GM19351 (cell line): ENCODE measurements at regions not wholly inside any gene's neighbourhood (a gene's known extent, or its start where the extent isn't known, plus 50 kb on each side); places are given as distances from the start of the nearest gene placed in this dataset.

Experiments used
- ATAC-seq: cut with Tn5 transposase; IDR thresholded peaks from one replicate; pipeline ENCODE4 v1.9.1; 2021; ENCODE audit warnings: mild to moderate bottlenecking, moderate library complexity; ENCODE audit not compliant: unreplicated experiment

DNA sequence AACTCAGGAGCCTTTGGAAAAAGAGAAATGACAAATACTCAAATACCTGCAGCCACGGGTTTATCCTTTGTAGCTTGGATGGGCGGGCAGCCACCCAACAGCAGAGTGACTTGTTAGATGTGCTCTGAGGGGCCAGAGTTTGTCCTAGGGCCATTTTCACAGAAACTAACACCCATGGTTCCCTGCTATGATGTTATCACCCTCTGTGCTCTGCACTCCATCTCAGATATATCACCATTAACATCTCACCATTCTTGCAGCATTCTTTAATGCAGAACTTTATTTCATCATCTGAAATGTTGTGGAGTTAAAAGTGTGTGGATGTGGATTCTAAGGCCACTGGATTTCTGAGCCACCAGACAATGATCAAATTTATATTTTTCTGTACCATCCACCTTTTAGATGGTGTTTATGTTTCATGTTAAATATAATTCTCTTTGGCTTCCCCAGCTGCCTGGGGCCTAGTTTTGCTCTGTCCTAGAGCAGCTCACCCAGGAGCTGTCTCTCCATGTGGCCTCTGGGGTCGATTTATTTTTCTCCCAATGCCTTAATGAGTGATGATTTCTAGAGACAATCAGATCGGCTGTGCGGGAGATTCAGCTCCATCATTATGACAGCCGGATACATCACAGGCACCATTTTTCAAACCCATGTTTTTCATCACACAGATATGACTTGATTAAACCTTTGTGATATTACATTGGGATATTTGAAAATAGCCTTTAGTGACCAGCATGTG is 380.8 kb downstream of the BCOR start:
- no peak for ATAC-seq

GRCh38 chrX:39718981-39719380 is 378.8 kb downstream of the BCOR start:
- ATAC-seq = no peak

GRCh38 chrX:39720945-39721344 is 376.8 kb downstream of the BCOR start:
- ATAC-seq = no peak

DNA sequence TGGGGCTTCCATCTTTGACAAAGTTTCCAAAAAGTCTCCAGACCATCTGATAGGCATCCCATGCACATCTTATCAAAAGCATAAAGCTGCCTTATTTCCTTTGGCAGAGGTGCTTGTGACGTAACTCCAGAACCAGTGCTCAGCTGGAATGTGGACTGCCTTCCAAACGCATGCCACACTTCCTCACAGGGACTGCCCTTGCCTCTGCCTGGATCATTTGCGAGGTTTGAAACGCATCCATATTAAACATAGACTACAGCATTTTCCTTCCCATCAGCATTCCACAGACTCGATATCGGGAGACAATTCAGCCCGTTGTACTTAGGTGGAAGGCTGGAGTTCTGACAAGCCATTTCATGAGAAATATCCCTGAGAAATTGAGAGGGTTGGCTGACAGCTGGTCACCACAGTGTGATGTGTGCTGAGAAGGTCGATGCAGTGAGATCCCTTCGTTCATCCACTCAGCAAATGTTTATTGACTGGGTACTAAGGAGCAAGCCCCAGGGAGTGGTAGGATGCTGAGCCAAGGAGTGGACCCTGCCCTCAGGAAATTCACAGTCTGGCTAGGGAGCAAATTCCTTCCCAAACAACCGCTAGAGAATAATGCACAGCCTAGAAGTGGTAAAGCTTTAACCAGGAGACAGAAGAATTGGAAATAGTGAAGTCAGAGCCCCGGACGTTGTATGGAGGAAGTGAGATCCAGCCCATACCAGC is 376.0 kb downstream of the BCOR start:
- no peak for ATAC-seq

DNA sequence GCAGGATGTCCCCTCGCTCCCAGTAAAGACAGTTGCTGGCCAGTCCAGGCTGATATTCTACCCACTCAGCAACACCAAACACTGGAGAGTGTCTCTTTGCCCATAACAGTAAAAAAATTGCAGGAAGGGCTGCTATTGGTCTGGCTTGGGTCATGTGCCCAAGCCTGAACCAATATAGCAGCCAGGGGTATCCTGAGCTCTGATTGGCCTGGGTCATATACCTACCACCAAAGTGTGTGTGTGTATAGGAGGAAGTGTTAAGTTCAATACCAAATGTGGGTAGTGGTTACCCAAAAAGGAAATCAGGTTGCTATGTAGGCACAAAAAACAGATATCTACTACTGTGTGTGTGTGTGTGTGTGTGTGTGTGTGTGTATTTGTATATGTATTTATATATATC is 373.2 kb downstream of the BCOR start:
- no peak for ATAC-seq

DNA sequence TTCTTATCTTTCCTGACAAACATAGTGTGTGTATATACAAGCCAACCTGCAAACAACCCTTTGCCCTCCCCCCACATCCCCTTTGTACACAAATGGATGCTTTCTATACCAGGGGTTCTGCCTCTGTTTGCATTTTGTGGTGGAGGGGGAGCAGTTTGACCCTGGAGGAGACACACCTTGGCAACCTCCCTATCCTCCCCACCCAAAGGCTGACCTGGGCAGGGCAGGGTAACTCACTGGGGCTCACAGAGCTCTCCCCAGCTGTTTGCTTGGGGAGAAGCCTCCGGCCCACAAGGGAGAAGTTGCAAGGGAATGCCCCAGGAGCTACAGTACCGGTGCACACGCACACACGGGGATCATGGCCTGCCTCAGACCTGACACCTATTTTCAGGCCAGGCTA is 372.6 kb downstream of the BCOR start:
- no peak for ATAC-seq

DNA sequence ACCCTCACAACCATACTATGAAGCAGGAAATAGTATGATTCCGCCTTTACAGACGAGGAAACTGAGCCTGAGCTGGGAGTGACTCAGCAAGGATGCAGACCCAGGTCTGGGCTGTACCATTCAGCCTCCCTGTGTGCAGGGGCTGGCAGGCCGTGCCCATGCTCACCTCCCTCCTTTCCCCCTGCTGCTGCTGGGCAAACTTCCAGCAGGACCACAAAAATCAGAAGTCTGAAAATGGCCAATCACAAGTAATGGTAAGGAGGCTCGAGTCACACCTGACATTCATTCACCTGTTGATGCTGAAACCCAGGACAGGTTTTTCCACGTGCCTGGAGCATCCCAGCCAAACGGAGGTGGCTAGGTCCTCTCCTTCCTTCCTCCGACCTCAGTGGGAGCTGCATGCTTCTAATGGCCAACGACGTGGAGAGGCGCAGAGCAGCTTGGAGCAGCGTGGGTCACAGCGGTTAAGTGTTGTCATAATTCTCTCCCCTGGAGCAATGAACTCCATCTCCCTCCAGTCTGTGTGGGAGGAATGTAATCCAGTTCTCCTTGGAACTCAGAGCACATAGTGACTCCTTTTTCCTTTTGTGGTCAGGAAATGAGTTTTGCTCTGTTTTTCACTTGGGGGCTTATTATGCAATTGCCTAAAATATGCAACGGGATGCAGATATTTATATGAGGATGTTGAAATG is 371.7 kb downstream of the BCOR start:
- no peak for ATAC-seq

DNA sequence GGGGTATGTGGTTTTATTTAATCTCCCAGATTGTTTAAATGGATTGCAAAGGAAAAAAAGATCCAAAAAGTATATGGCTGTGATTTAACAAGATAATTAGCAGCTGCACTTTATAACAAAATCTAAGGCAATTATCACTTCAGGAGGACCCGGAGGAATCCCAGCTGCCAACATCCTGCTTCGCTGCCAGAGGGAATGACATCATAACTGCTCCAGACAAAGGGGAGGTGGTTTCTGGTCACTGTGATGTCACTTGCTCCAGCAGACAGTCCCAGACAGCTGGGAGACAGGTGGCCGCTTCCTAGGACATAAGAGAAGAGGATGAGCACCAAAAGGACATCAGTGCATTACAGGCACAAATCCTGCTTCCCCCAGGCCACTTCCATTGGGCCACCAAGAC is 371.0 kb downstream of the BCOR start:
- no peak for ATAC-seq

DNA sequence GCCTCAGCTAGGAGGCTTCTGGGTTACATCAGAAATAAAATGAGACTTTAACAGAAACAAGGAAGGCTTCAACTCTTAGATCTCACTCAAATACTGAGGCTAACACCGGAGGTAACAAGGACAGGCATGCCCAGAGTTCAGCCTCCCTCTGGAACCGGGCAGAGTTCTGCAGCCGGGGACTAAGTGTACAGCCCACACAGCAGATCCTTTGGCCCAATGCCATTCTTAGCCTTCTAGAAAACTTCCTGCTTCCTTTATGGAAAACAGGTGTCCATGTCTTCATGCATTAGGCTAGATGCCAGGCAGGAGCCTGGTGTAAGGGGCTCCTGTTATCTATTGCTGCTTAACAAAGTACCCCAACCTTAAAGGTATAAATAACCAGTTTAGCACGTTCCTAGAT is 369.7 kb downstream of the BCOR start:
- no peak for ATAC-seq

GRCh38 chrX:39728852-39729598 is 368.7 kb downstream of the BCOR start:
- no peak for ATAC-seq

DNA sequence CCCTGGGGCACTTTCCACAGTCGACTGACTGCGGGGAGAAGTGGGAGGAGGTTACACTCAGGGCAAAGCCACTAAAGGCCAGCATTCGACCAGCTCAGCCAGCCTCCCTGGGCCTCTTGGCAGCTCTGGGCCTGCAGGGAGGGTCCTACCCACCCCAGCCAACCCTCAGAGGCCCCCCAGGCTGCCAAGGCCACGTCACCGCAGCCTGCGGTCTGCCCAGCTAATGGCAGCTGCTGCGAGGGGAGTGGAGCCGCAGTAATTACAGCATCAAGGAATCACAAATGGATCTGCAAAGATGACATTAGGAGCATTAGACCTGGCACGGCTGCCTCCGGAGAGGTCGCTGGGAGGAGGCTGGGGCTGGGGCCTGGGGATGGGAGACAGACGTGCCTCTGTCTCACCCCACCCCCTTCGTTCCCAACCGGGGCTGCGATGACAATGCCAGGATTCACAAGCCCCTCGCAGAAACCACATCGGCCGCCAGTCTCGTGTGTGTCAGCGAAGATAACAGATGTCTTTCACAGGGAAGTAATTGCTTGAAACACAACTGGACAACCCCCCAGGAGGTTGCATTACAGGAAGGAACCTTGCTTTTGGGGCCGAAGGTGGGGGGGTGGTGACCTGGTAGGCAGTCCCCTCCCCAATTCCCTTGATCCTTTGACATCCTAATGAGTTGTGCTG is 367.6 kb downstream of the BCOR start:
- no peak for ATAC-seq

DNA sequence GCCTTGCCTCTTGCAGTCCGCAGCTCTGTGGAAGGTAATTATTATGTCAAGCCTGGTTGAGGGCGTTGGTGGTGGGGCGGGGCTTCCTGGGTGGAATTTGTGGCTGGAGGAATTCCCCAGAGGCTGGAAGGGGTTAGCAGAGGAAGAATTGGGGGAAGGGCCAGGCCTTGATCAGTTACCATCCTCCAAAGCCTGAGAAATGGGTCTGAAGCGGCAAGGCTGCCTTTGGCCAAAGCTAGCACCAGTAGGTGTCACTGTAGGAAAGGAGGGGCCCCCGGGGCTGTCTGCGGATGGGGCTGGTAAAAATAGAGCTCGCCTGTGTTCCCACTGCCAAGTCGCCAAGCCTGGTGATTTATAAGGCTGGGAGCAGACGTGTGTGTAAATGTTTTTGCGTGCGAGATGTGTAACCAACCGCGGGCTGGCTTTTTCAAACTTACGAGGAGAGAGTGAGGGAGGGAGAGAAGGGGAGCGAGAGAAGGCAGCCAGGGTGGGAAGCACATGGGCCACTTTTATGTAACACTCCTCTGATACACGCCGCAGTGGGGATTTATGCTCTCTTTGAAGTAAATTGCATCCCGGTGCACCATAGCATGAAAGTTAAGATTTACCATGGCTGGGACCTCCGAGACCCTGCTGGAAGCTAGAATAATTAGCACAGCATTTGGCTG is 367.0 kb downstream of the BCOR start:
- peak; percentile 63 for ATAC-seq

GRCh38 chrX:39731330-39731667 is 366.5 kb downstream of the BCOR start:
- ATAC-seq = no peak

DNA sequence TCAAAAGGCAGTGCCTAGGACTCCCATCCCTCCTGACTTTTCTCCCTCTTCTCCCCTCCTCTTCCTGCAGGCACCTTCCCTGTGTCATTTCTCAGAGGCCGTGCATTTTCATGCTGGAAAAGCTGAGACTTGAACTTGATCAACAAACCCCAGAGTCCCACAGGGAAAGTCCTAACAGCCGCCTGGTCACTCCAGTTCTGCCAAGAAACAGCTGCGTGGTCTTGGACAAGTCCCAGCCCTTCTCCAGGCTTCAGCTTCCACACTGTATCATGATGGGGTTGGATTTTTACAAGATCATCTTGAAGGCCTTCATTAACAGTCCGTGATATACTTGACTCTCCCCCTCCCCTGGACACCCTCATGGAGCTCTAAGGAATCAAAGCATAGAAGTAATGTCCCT is 366.0 kb downstream of the BCOR start:
- ATAC-seq = no peak

GRCh38 chrX:39733745-39734144 is 364.0 kb downstream of the BCOR start:
- ATAC-seq = no peak

GRCh38 chrX:39734174-39734776 is 363.5 kb downstream of the BCOR start:
- no peak for ATAC-seq

GRCh38 chrX:39736216-39737211 is 361.2 kb downstream of the BCOR start:
- ATAC-seq = no peak

DNA sequence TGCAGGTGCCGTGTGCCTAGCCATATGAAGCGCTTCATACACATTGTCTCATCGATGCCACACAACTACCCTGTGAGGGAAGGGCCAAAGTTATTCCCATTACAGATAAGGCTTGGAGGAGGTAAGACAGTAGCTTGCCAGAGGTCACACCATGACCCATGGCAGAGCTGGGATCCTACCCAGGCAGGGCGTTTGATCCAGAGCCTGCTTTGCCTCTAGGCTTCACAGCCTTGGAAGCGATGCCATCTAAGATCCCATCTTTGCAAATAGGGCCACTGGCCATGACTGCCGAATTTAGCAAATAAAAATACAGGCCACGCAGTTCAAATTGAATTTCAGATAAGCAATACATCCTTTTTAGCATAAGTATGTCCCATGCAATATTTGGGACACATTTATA is 358.2 kb downstream of the BCOR start:
- no peak for ATAC-seq

DNA sequence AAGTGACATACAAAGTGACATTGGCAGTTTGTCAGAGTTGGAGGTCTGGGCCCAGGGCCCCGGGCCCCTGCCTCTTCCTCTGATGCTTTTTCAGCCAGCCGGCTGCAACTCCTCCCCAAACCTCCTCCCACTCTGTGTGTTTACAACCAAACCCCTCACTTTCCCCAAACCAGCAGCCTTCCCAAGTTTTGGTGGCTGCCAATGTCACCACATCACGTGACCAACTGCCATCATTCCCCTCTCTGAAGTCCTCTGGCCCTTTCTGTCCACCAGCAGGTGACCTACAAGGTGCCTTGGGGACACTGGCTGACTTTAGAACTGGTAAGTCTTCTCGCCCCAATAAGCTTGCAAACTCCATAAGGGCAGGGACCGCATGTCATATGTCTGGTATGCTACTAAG is 357.7 kb downstream of the BCOR start:
- ATAC-seq = no peak
